GM12878 (cell line): ENCODE measurements at regions not wholly inside any gene's neighbourhood (a gene's known extent, or its start where the extent isn't known, plus 50 kb on each side); places are given as distances from the start of the nearest gene placed in this dataset.

Experiments
- ATAC-seq: fragments of 200-7000 bp; cut with Tn5 transposase; 3 replicates; pipeline ENCODE4 v1.9.1; 2020; ENCODE audit warnings: mild to moderate bottlenecking, moderate library complexity
- BruUV-seq: library from RNA; stranded (reverse); fragments of 400-500 nt; replicated peaks from 2 replicates; lab custom pipeline; 2021; lab: Mats Ljungman, UMichigan
- CTCF ChIA-PET: fragments of 300-600 bp; sonication (Branson Sonifier 250); formaldehyde crosslinking; extraction: SDS; loops from one replicate; lab custom pipeline; 2021; ENCODE audit warnings: inconsistent platforms; lab: Yijun Ruan, JAX
- POLR2A ChIA-PET: fragments of 350-600 bp; formaldehyde crosslinking; extraction: SDS; loops from one replicate; lab custom pipeline; 2021; ENCODE audit warnings: inconsistent platforms; lab: Charles Lee
- RAD21 ChIA-PET: fragments of 300-600 bp; sonication (Branson Sonifier 250); formaldehyde crosslinking; loops from one replicate; lab custom pipeline; 2023; ENCODE audit warnings: antibody characterized with exemption; ENCODE audit not compliant: unreplicated experiment; lab: Charles Lee
- SMC1A ChIA-PET: fragments of 300-600 bp; sonication (Branson Sonifier 250); formaldehyde crosslinking; loops from one replicate; lab custom pipeline; 2023; ENCODE audit not compliant: unreplicated experiment, uncharacterized antibody; lab: Charles Lee
- DNase-seq: peaks from one replicate; pipeline ENCODE4 v3.0.0-alpha.2; 2011; ENCODE audit warnings: low read depth, low spot score
- FAIRE-seq: peaks from 3 replicates; lab custom pipeline; 2011; peaks lifted over from hg19 to GRCh38; lab: Jason Lieb, UNC
- H2AFZ ChIP-seq: 2 replicates; pipeline ENCODE4 v1.6.0; 2011; ENCODE audit warnings: low read depth, low read length, control low read depth; ENCODE audit not compliant: control insufficient read depth
- H3K27ac ChIP-seq: 2 replicates; pipeline ENCODE4 v1.5.1; 2011; ENCODE audit warnings: control low read depth; ENCODE audit not compliant: control insufficient read depth, insufficient read depth
- H3K27me3 ChIP-seq, 2 experiments: replicated peaks in 1 of 2; 2 replicates each; pipeline versions ENCODE4 v1.6.0 to v1.6.1; 2011; ENCODE audit warnings: low read length in 1 of 2; ENCODE audit not compliant: control insufficient read depth in 2 of 2, insufficient read depth in 2 of 2
- H3K36me3 ChIP-seq, 2 experiments: 2 replicates each; pipeline ENCODE4 v1.5.1; 2011; ENCODE audit warnings: low read length in 1 of 2; ENCODE audit not compliant: control insufficient read depth in 2 of 2, insufficient read depth in 2 of 2
- H3K4me1 ChIP-seq: 2 replicates; pipeline ENCODE4 v1.6.1; 2011; ENCODE audit warnings: mild to moderate bottlenecking, low read length, moderate library complexity, mixed read lengths; ENCODE audit not compliant: control insufficient read depth, insufficient read depth
- H3K4me2 ChIP-seq: 2 replicates; pipeline ENCODE4 v1.6.0; 2011; ENCODE audit warnings: control low read depth; ENCODE audit not compliant: control insufficient read depth, insufficient read depth
- H3K4me3 ChIP-seq: fragments of 200-600 bp; sonication (generic); 2 replicates; pipeline ENCODE4 v1.5.1; 2016
- H3K79me2 ChIP-seq: 2 replicates; pipeline ENCODE4 v1.6.0; 2011; ENCODE audit warnings: low read length; ENCODE audit not compliant: control insufficient read depth, insufficient read depth
- H3K9ac ChIP-seq: 2 replicates; pipeline ENCODE4 v1.8.0; 2011; ENCODE audit warnings: low read length, control low read depth, mixed read lengths; ENCODE audit not compliant: control insufficient read depth, insufficient read depth
- H3K9me3 ChIP-seq: replicated peaks from 3 replicates; pipeline ENCODE4 v1.5.1; 2011; ENCODE audit warnings: mild to moderate bottlenecking, low read length; ENCODE audit not compliant: control insufficient read depth, insufficient read depth
- H4K20me1 ChIP-seq: 2 replicates; pipeline ENCODE4 v1.6.0; 2011; ENCODE audit not compliant: control insufficient read depth, insufficient read depth
- ASH2L ChIP-seq: fragments of 300-600, 200-600 bp; sonication (generic); IDR thresholded peaks from 2 replicates; pipeline ENCODE4 v1.6.1; 2017; ENCODE audit warnings: low read depth, mild to moderate bottlenecking, borderline replicate concordance
- ATF2 ChIP-seq: IDR thresholded peaks from 2 replicates; pipeline ENCODE4 v1.6.1; 2012; ENCODE audit warnings: low read length, inconsistent platforms
- CBX5 ChIP-seq: sonication (generic); IDR thresholded peaks from 2 replicates; pipeline ENCODE4 v1.6.1; 2016; ENCODE audit warnings: low read depth, moderate library complexity, mild to moderate bottlenecking, inconsistent platforms
- CREM ChIP-seq: IDR thresholded peaks from 2 replicates; pipeline ENCODE4 v1.6.1; 2014; ENCODE audit warnings: antibody characterized with exemption, low read depth
- E4F1 ChIP-seq: fragments of 450-650 bp; IDR thresholded peaks from 2 replicates; pipeline ENCODE4 v1.6.1; 2018; ENCODE audit warnings: borderline replicate concordance, mild to moderate bottlenecking; ENCODE audit not compliant: partially characterized antibody
- EGR1 ChIP-seq, 2 experiments: IDR thresholded peaks; 1 replicate in 1 of 2; 2 replicates in 1 of 2; pipeline ENCODE4 v1.6.1; 2011 to 2012; ENCODE audit warnings: low read depth in 2 of 2, low read length in 2 of 2, borderline replicate concordance in 1 of 2, mild to moderate bottlenecking in 1 of 2, moderate library complexity in 1 of 2
- FOXM1 ChIP-seq: IDR thresholded peaks from 2 replicates; pipeline ENCODE4 v1.6.1; 2012; ENCODE audit warnings: low read depth, mild to moderate bottlenecking, inconsistent platforms, low read length, moderate library complexity
- MEF2B ChIP-seq: fragments of 450-650 bp; IDR thresholded peaks from 2 replicates; pipeline ENCODE4 v1.6.1; 2018; ENCODE audit warnings: mild to moderate bottlenecking, moderate library complexity; ENCODE audit not compliant: partially characterized antibody, poor library complexity, severe bottlenecking
- MTA2 ChIP-seq: fragments of 450-650 bp; IDR thresholded peaks from 2 replicates; pipeline ENCODE4 v1.6.1; 2016; ENCODE audit warnings: low read depth, mild to moderate bottlenecking, moderate library complexity
- NR2C1 ChIP-seq: fragments of 450-650 bp; IDR thresholded peaks from 2 replicates; pipeline ENCODE4 v1.6.1; 2017; ENCODE audit warnings: antibody characterized with exemption, mild to moderate bottlenecking, moderate library complexity
- NR2C2 ChIP-seq: IDR thresholded peaks from 2 replicates; pipeline ENCODE4 v1.6.1; 2011; ENCODE audit warnings: borderline replicate concordance, low read depth; ENCODE audit not compliant: control insufficient read depth, insufficient read length
- PKNOX1 ChIP-seq: fragments of 450-650 bp; IDR thresholded peaks from 2 replicates; pipeline ENCODE4 v1.6.1; 2016; ENCODE audit warnings: mild to moderate bottlenecking
- PML ChIP-seq: IDR thresholded peaks from 2 replicates; pipeline ENCODE4 v1.6.1; 2012; ENCODE audit warnings: low read length, inconsistent platforms
- SKIL ChIP-seq: fragments of 450-650 bp; IDR thresholded peaks from 2 replicates; pipeline ENCODE4 v1.6.1; 2017; ENCODE audit warnings: mild to moderate bottlenecking, low read depth, inconsistent platforms; ENCODE audit not compliant: poor library complexity, severe bottlenecking
- SMC3 ChIP-seq: IDR thresholded peaks from 2 replicates; pipeline ENCODE4 v1.6.1; 2011; ENCODE audit warnings: low read length, improper control_type of control experiment, borderline replicate concordance
- WGBS: methylation state at CpG from one replicate; pipeline ENCODE4 v1.1.6; 2016; ENCODE audit warnings: low lambda C conversion rate; ENCODE audit not compliant: insufficient replicate concordance, insufficient coverage; ENCODE audit errors: missing lambda C conversion rate; 5-methylcytosine and 5-hydroxymethylcytosine counted together
- in situ Hi-C: fragments of 300-500 bp; cut with MboI; formaldehyde crosslinking; loops from 9 replicates; pipeline ENCODE4 v1.14.3; 2018; ENCODE audit warnings: mixed read lengths
- intact Hi-C: fragments of 100-400 bp; cut with micrococcal nuclease; formaldehyde crosslinking; loops from one replicate; pipeline ENCODE4 v1.14.2; 2022; ENCODE audit not compliant: unreplicated experiment

GRCh38 chr13:26155568-26155967 lies 66.5 kb downstream of the RNF6 start:
- Histone ChIP-seq H4K20me1 (no peaks in the 10 kb centered on the region), H3K4me3 (no peak overlapping the region), H2AFZ (no peak overlapping the region), H3K27me3 (no peaks in the 10 kb centered on the region), H3K79me2 (no peaks in the 10 kb centered on the region), H3K27ac (no peak overlapping the region), H3K4me1 (no peaks in the 10 kb centered on the region), H3K36me3 (no peaks in the 10 kb centered on the region), H3K9ac (no peak overlapping the region), H3K9me3 (no peaks in the 10 kb centered on the region), H3K4me2 (no peak overlapping the region)
- in situ Hi-C loops, result no loop called here
- ChIA-PET POLR2A (no interaction called here), SMC1A (no interaction called here), CTCF (no interaction called here), RAD21 (no interaction called here)
- FAIRE-seq (no peak), ATAC-seq (no peak), DNase-seq (no peak)
- BruUV-seq, result no TSS peak
- TF ChIP-seq ASH2L, result no peak
- TF ChIP-seq ATF2, result no peak
- TF ChIP-seq PKNOX1, result no peak
- no peak for TF ChIP-seq MTA2
- no peak for TF ChIP-seq SMC3
- TF ChIP-seq FOXM1, result no peak
- no peak for TF ChIP-seq PML
- no peak for TF ChIP-seq MEF2B
- no peak for TF ChIP-seq NR2C2
- no peak for TF ChIP-seq NR2C1
- TF ChIP-seq EGR1 (IDR thresholded peaks at IDR 0.05; ENCODE audit: borderline replicate concordance in 1 of 2, low read depth in 2 of 2, low read length in 2 of 2), result no peak
- no peak for TF ChIP-seq E4F1
- TF ChIP-seq CREM, result no peak
- TF ChIP-seq SKIL, result no peak
- TF ChIP-seq CBX5, result no peak
- intact Hi-C loops, result no loop called here
- WGBS, result 51% methylated on average over 7 of the region's 7 CpGs
